ENCODE measurements at regions not wholly inside any gene's neighbourhood (a gene's known extent, or its start where the extent isn't known, plus 50 kb on each side); places are given as distances from the start of the nearest gene placed in this dataset.
"Not testable (repeated sequence)": the region's sequence is repeated elsewhere in the genome, so short reads cannot be mapped to it uniquely, and the experiment has no call there.

- Mint-ChIP-seq H3K36me3 (ENCODE audit: low read depth) (peaks cover 29% of the 10 kb centered on the region), H3K9me3 (peaks cover 90% of the 10 kb centered on the region)
- not testable (repeated sequence) for H3K27ac Mint-ChIP-seq; H3K36me3 ChIP-seq (ENCODE audit: insufficient read depth); H3K4me2 ChIP-seq; DNase-seq (ENCODE audit: low spot score); H3K27me3 ChIP-seq (ENCODE audit: insufficient read depth); H3K27ac ChIP-seq (ENCODE audit: low read depth); H3K27me3 Mint-ChIP-seq (ENCODE audit: insufficient read depth, low read depth, poor library complexity); H3K4me1 Mint-ChIP-seq; ATAC-seq; H2AFZ ChIP-seq; H3K4me3 ChIP-seq; H3K79me2 ChIP-seq (replicated peaks; ENCODE audit: insufficient read depth); H4K20me1 ChIP-seq (replicated peaks; ENCODE audit: insufficient read depth); H3K4me3 Mint-ChIP-seq; H3K4me1 ChIP-seq (ENCODE audit: insufficient read depth); H3K9me2 ChIP-seq (ENCODE audit: insufficient read depth); H3F3A ChIP-seq (replicated peaks; ENCODE audit: low read depth)
Measured at GRCh38 chr9:65455136-65455535, 170.1 kb upstream of the FOXD4L5 start.

- not testable (repeated sequence) for H2AFZ ChIP-seq; H4K20me1 ChIP-seq (replicated peaks; ENCODE audit: insufficient read depth); H3K27ac Mint-ChIP-seq; H3K4me3 ChIP-seq; H3F3A ChIP-seq (replicated peaks; ENCODE audit: low read depth); H3K27me3 Mint-ChIP-seq (ENCODE audit: insufficient read depth, low read depth, poor library complexity); H3K4me1 ChIP-seq (ENCODE audit: insufficient read depth); DNase-seq (ENCODE audit: low spot score); H3K4me2 ChIP-seq; H3K36me3 ChIP-seq (ENCODE audit: insufficient read depth); H3K4me1 Mint-ChIP-seq; H3K27ac ChIP-seq (ENCODE audit: low read depth); H3K9me2 ChIP-seq (ENCODE audit: insufficient read depth); ATAC-seq; H3K27me3 ChIP-seq (ENCODE audit: insufficient read depth); H3K4me3 Mint-ChIP-seq; H3K79me2 ChIP-seq (replicated peaks; ENCODE audit: insufficient read depth)
- peaks cover 89% of the 10 kb centered on the region for H3K9me3 Mint-ChIP-seq
- peaks cover 27% of the 10 kb centered on the region for H3K36me3 Mint-ChIP-seq (ENCODE audit: low read depth)
Measured at GRCh38 chr9:65454666-65455065, 169.7 kb upstream of the FOXD4L5 start.

GRCh38 chr9:65454034-65454433, 169.0 kb upstream of the FOXD4L5 start:
- H4K20me1 ChIP-seq (replicated peaks; ENCODE audit: insufficient read depth); H3K27ac ChIP-seq (ENCODE audit: low read depth); H3K36me3 ChIP-seq (ENCODE audit: insufficient read depth); ATAC-seq; H3K4me2 ChIP-seq; H3K79me2 ChIP-seq (replicated peaks; ENCODE audit: insufficient read depth); H3K27me3 ChIP-seq (ENCODE audit: insufficient read depth); DNase-seq (ENCODE audit: low spot score); H3K4me1 ChIP-seq (ENCODE audit: insufficient read depth); H3F3A ChIP-seq (replicated peaks; ENCODE audit: low read depth); H3K4me3 Mint-ChIP-seq; H3K9me2 ChIP-seq (ENCODE audit: insufficient read depth); H3K4me3 ChIP-seq; H3K4me1 Mint-ChIP-seq; H3K27ac Mint-ChIP-seq; H3K27me3 Mint-ChIP-seq (ENCODE audit: insufficient read depth, low read depth, poor library complexity); H2AFZ ChIP-seq: not testable (repeated sequence)
- Mint-ChIP-seq H3K9me3 (peaks cover 89% of the 10 kb centered on the region), H3K36me3 (ENCODE audit: low read depth) (peaks cover 29% of the 10 kb centered on the region)

- H3K27ac Mint-ChIP-seq; H3K9me2 ChIP-seq (ENCODE audit: insufficient read depth); H3K4me1 ChIP-seq (ENCODE audit: insufficient read depth); H3K36me3 ChIP-seq (ENCODE audit: insufficient read depth); H4K20me1 ChIP-seq (replicated peaks; ENCODE audit: insufficient read depth); H3K27me3 Mint-ChIP-seq (ENCODE audit: insufficient read depth, low read depth, poor library complexity); H2AFZ ChIP-seq; ATAC-seq; H3K4me3 ChIP-seq; DNase-seq (ENCODE audit: low spot score); H3K4me2 ChIP-seq; H3K27ac ChIP-seq (ENCODE audit: low read depth); H3K4me3 Mint-ChIP-seq; H3F3A ChIP-seq (replicated peaks; ENCODE audit: low read depth); H3K79me2 ChIP-seq (replicated peaks; ENCODE audit: insufficient read depth); H3K27me3 ChIP-seq (ENCODE audit: insufficient read depth); H3K4me1 Mint-ChIP-seq: not testable (repeated sequence)
- H3K36me3 Mint-ChIP-seq (ENCODE audit: low read depth), result peaks cover 33% of the 10 kb centered on the region
- peaks cover 95% of the 10 kb centered on the region for H3K9me3 Mint-ChIP-seq
Measured at GRCh38 chr9:65449886-65450610, 165.0 kb upstream of the FOXD4L5 start.

Data from GM23338 (cell line).